Kidney (tissue), 13 donors: ENCODE measurements at regions not wholly inside any gene's neighbourhood (a gene's known extent, or its start where the extent isn't known, plus 50 kb on each side); places are given as distances from the start of the nearest gene placed in this dataset.

Experiments used
- DNase-seq, 5 donors: peaks; one replicate each; pipeline ENCODE4 v3.0.0-alpha.2; 2013 to 2020
- FAIRE-seq: peaks from 2 replicates; lab custom pipeline; 2012; peaks lifted over from hg19 to GRCh38; lab: Jason Lieb, UNC
- H3K27ac ChIP-seq, 2 donors: one replicate each; pipeline ENCODE4 v1.7.0; 2013; ENCODE audit warnings: low read depth in 2 of 2, low read length in 2 of 2, inconsistent platforms in 1 of 2
- H3K27me3 ChIP-seq: one replicate; pipeline ENCODE4 v1.7.1; 2013; ENCODE audit warnings: low read length, inconsistent platforms; ENCODE audit not compliant: control insufficient read depth, insufficient read depth
- H3K36me3 ChIP-seq, 3 donors: one replicate each; pipeline versions ENCODE4 v1.7.0 to v1.7.1; 2013; ENCODE audit warnings: low read length in 3 of 3, control low read depth in 1 of 3, inconsistent platforms in 1 of 3; ENCODE audit not compliant: insufficient read depth in 3 of 3, control insufficient read depth in 2 of 3
- H3K4me1 ChIP-seq, 3 donors: one replicate each; pipeline versions ENCODE4 v1.7.0 to v1.7.1; 2013; ENCODE audit warnings: low read length in 3 of 3, inconsistent platforms in 1 of 3, low read depth in 1 of 3; ENCODE audit not compliant: control insufficient read depth in 2 of 3, insufficient read depth in 2 of 3
- H3K4me3 ChIP-seq, 3 donors: one replicate each; pipeline versions ENCODE4 v1.7.0 to v1.8.1; 2013; ENCODE audit warnings: low read length in 3 of 3, control low read depth in 1 of 3, inconsistent platforms in 1 of 3
- H3K9ac ChIP-seq, 3 donors: one replicate each; pipeline versions ENCODE4 v1.7.0 to v1.7.1; 2013; ENCODE audit warnings: low read length in 3 of 3, control low read depth in 1 of 3, inconsistent platforms in 1 of 3
- H3K9me3 ChIP-seq, 3 donors: one replicate each; pipeline versions ENCODE4 v1.7.0 to v1.7.1; 2013; ENCODE audit warnings: low read length in 3 of 3, control low read depth in 1 of 3, inconsistent platforms in 1 of 3; ENCODE audit not compliant: control insufficient read depth in 2 of 3, insufficient read depth in 1 of 3
- CTCF ChIP-seq: IDR thresholded peaks from 3 replicates; pipeline ENCODE4 v1.5.1; 2012; ENCODE audit warnings: mild to moderate bottlenecking, moderate library complexity, borderline replicate concordance; ENCODE audit not compliant: insufficient read depth; ENCODE audit errors: extremely low read depth
- intact Hi-C: fragments of 100-400 bp; cut with DNase I; formaldehyde crosslinking; loops from one replicate; pipeline ENCODE4 v1.11.1; 2022
- donor health status: control.
- donor health status: control.
- donor health status: control.
- donor health status: control.
- donor health status: control.
- donor health status: DM: yes; HTN: yes; CAD: no.
- donor health status: Normal renal cell carcinoma (clear cell type).

DNA sequence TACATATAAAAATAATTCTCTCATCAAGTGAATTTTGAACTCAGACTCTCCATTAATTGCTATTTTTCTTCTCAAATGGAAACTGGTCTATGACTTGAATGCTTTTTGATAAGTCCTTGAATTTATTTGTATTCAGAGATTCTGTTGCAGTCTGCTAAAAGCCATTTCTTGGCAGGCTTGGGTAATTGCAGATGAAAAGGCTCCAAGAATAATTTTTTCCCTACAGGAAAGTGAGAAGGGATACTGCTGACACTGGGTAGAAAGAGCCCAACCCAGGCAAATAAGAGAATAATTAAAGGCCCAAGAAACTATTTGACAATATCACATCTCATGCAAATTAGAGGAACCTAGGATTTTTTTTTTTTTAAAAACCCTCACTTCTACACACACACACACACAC lies 246.5 kb upstream of the DDI1 start:
- FAIRE-seq (no peak), DNase-seq (no peak)
- Histone ChIP-seq H3K4me1 (no peaks in the 10 kb centered on the region), H3K27me3 (no peaks in the 10 kb centered on the region), H3K9ac (no peak overlapping the region), H3K36me3 (no peaks in the 10 kb centered on the region), H3K9me3 (peaks cover 2 to 9% (median 6%) of the 10 kb centered on the region in 3 donors), H3K27ac (no peak overlapping the region), H3K4me3 (no peak overlapping the region)
- intact Hi-C loops: no loop called here
- TF ChIP-seq CTCF: no peak

DNA sequence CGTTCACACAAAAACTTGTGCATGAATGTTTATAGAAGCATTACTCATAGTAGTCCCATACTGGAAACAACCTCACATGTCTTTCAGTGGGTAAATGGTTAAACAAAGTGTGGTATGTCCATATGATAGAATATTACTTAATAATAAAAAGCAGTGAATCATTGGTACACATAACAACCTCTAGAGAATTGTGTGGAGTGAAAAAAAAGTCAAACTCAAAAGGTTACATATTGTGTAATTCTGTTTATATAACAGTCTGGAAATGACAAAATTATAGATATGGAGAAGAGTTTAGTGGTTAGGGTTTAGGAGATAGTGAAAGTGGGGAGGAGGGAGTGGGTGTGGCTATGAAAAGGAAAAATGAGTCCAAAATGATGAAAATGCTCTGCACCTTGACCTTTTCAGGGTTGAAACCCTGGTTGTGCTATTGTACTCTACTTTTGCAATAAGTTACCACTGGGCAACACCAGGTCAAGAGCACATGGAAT lies 243.4 kb upstream of the DDI1 start:
- no peak for DNase-seq
- Histone ChIP-seq H3K27me3 (no peaks in the 10 kb centered on the region), H3K4me3 (no peak overlapping the region), H3K9me3 (peaks cover 0 to 5% (median 0%) of the 10 kb centered on the region in 3 donors), H3K27ac (no peak overlapping the region), H3K9ac (no peak overlapping the region), H3K36me3 (no peaks in the 10 kb centered on the region), H3K4me1 (no peaks in the 10 kb centered on the region)
- FAIRE-seq: no peak
- no peak for TF ChIP-seq CTCF
- intact Hi-C loops: no loop called here

GRCh38 chr11:103794262-103794661 lies 242.2 kb upstream of the DDI1 start:
- no peak for TF ChIP-seq CTCF
- H3K9ac ChIP-seq: no peak overlapping the region
- FAIRE-seq: no peak
- H3K4me3 ChIP-seq: no peak overlapping the region
- H3K36me3 ChIP-seq: no peaks in the 10 kb centered on the region
- intact Hi-C loops: no loop called here
- H3K4me1 ChIP-seq: no peaks in the 10 kb centered on the region
- H3K9me3 ChIP-seq: peaks cover 0 to 5% (median 0%) of the 10 kb centered on the region in 3 donors
- H3K27me3 ChIP-seq: no peaks in the 10 kb centered on the region
- DNase-seq: no peak
- H3K27ac ChIP-seq: no peak overlapping the region

DNA sequence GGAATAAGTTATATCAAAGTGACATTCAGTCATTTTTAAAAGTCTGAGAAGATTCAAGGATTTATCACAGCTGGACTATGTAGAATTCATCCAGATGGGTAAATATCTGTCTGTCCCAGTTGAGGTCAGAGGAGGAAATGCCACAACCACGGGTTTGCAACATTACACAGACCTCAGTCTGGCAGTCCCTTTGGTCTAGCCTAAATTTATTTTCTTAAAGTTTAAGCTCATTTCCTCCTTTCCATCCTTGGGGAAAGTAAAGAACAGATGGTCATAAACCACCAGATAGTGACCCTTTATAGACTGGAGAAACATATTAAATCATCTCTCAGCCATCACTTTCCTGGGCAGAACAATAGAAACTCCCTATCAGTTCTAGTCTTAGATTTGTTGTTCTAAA lies 238.4 kb upstream of the DDI1 start:
- FAIRE-seq (no peak), DNase-seq (peak in 1 of 5 donors; percentile 63)
- Histone ChIP-seq H3K27ac (no peak overlapping the region), H3K4me1 (no peaks in the 10 kb centered on the region), H3K27me3 (no peaks in the 10 kb centered on the region), H3K9ac (no peak overlapping the region), H3K4me3 (no peak overlapping the region), H3K36me3 (no peaks in the 10 kb centered on the region), H3K9me3 (no peaks in the 10 kb centered on the region)
- intact Hi-C loops: no loop called here
- no peak for TF ChIP-seq CTCF
